ENCODE measurements at regions not wholly inside any gene's neighbourhood (a gene's known extent, or its start where the extent isn't known, plus 50 kb on each side); places are given as distances from the start of the nearest gene placed in this dataset.
"Not testable (repeated sequence)": the region's sequence is repeated elsewhere in the genome, so short reads cannot be mapped to it uniquely, and the experiment has no call there.

GRCh38 chr13:28607187-28607955 lies 51.6 kb upstream of the POMP start:
- no peak overlapping the region for H3K4me3 Mint-ChIP-seq
- H3K4me1 Mint-ChIP-seq = no peaks in the 10 kb centered on the region
- DNase-seq (ENCODE audit: low spot score in 2 of 2) (no peak), ATAC-seq (ENCODE audit: low read depth) (no peak)
- H3K36me3 Mint-ChIP-seq = no peaks in the 10 kb centered on the region
- H3K27ac Mint-ChIP-seq = no peak overlapping the region
- H3K27me3 Mint-ChIP-seq = peaks cover 1% of the 10 kb centered on the region
- H3K9me3 Mint-ChIP-seq = no peaks in the 10 kb centered on the region

DNA sequence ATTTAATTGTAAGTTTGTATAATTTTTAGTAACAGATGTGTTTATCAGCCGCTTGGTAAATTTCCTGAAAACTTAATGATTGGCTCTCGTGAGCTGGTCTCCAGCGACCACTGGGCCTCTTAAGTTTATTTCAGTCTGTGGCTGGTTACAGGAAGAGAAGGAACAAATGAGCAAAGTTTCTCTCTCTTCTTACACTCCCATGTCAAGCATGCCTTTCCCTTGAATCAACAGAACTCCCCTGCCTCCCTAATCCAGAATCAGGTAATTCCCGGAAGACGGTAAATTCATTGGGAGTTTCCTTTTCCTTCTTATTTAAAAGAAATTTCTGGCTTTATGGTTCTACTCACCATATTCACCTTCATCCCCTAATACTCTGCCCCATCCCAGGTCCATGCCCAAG lies 52.5 kb upstream of the POMP start:
- ATAC-seq (ENCODE audit: low read depth) = no peak

DNA sequence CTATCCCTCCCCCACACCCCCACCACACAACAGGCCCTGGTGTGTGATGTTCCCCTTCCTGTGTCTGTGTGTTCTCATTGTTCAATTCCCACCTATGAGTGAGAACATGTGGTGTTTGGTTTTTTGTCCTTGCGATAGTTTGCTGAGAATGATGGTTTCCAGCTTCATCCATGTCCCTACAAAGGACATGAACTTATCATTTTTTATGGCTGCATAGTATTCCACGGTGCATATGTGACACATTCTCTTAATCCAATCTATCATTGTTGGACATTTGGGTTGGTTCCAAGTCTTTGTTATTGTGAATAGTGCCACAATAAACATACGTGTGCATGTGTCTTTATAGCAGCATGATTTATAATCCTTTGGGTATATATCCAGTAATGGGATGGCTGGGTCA lies 53.8 kb upstream of the POMP start:
- H3K4me3 Mint-ChIP-seq, H3K4me1 Mint-ChIP-seq, H3K27me3 Mint-ChIP-seq: not testable (repeated sequence)

More for the DNA sequence above, 52.5 kb upstream of the POMP start:
- H3K9me3 Mint-ChIP-seq = no peaks in the 10 kb centered on the region
- H3K4me1 Mint-ChIP-seq = no peaks in the 10 kb centered on the region
- no peaks in the 10 kb centered on the region for H3K36me3 Mint-ChIP-seq
- H3K27ac Mint-ChIP-seq = no peak overlapping the region
- DNase-seq (ENCODE audit: low spot score in 2 of 2) = no peak
- no peak overlapping the region for H3K4me3 Mint-ChIP-seq
- H3K27me3 Mint-ChIP-seq = peaks cover 1% of the 10 kb centered on the region

GRCh38 chr13:28603043-28603664 lies 55.8 kb upstream of the POMP start:
- Mint-ChIP-seq H3K36me3 (no peaks in the 10 kb centered on the region), H3K4me3 (no peak overlapping the region), H3K27me3 (peaks cover 1% of the 10 kb centered on the region), H3K4me1 (no peaks in the 10 kb centered on the region), H3K9me3 (no peaks in the 10 kb centered on the region), H3K27ac (no peak overlapping the region)
- DNase-seq (ENCODE audit: low spot score in 2 of 2) = no peak
- ATAC-seq (ENCODE audit: low read depth) = no peak

More for the DNA sequence above, 53.8 kb upstream of the POMP start:
- ATAC-seq (ENCODE audit: low read depth); DNase-seq (ENCODE audit: low spot score in 2 of 2); H3K36me3 Mint-ChIP-seq; H3K9me3 Mint-ChIP-seq; H3K27ac Mint-ChIP-seq: not testable (repeated sequence)

GRCh38 chr13:28602580-28602979 lies 56.4 kb upstream of the POMP start:
- no peaks in the 10 kb centered on the region for H3K9me3 Mint-ChIP-seq
- peaks cover 1% of the 10 kb centered on the region for H3K27me3 Mint-ChIP-seq
- H3K4me3 Mint-ChIP-seq = no peak overlapping the region
- H3K4me1 Mint-ChIP-seq = no peaks in the 10 kb centered on the region
- H3K36me3 Mint-ChIP-seq = no peaks in the 10 kb centered on the region
- H3K27ac Mint-ChIP-seq = no peak overlapping the region
- DNase-seq (ENCODE audit: low spot score in 2 of 2) (no peak), ATAC-seq (ENCODE audit: low read depth) (no peak)

DNA sequence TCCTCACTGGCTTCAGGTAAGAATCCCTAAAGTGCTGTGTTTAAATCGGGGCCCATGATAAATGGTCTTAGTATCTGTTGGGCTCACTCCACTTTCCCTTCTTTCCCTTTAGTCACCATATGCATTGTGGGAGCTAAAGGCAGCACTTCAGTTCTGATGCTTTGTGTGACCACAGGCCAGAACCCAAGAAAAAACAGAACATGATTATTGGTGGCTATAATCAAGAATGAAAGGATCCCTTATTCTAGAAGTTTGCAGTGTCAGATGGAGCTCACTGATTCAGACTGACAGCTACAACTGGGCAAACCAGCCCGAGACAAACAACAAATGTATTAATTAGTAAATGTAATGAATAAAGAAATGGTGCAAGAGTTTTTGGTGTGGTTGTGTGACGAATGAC lies 57.3 kb upstream of the POMP start:
- no peaks in the 10 kb centered on the region for H3K36me3 Mint-ChIP-seq
- DNase-seq (ENCODE audit: low spot score in 2 of 2) (no peak), ATAC-seq (ENCODE audit: low read depth) (no peak)
- H3K9me3 Mint-ChIP-seq = no peaks in the 10 kb centered on the region
- H3K27ac Mint-ChIP-seq = no peak overlapping the region
- no peak overlapping the region for H3K4me3 Mint-ChIP-seq
- H3K27me3 Mint-ChIP-seq = peaks cover 1% of the 10 kb centered on the region
- no peaks in the 10 kb centered on the region for H3K4me1 Mint-ChIP-seq

- no peak overlapping the region for H3K4me3 Mint-ChIP-seq
- no peak for ATAC-seq (ENCODE audit: low read depth)
- peaks cover 5% of the 10 kb centered on the region for H3K4me1 Mint-ChIP-seq
- H3K27ac Mint-ChIP-seq = no peak overlapping the region
- no peaks in the 10 kb centered on the region for H3K36me3 Mint-ChIP-seq
- peaks cover 10% of the 10 kb centered on the region for H3K27me3 Mint-ChIP-seq
- no peaks in the 10 kb centered on the region for H3K9me3 Mint-ChIP-seq
- no peak for DNase-seq (ENCODE audit: low spot score in 2 of 2)
These were observed 61.3 kb upstream of the POMP start for GRCh38 chr13:28597641-28598040.

DNA sequence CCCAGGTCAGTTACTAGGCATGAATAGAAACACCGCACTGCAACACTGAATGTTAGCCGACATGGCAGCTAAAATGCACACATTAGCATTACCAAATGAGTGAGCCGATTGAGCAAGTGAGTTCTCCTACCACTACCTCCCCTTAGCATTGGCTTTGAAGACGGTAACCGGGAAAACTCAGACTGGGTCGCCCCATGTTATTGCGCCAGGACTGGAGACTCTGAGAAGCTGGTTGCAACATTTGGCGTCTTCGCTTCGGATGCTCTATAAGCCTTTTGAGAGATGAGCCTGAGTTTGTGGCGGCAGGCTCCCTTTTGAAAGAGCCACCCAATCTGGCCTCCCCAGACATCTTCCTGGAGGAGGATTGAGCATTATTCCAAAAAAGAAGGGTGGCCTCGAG lies 68.5 kb upstream of the POMP start:
- no peak overlapping the region for H3K4me3 Mint-ChIP-seq
- no peaks in the 10 kb centered on the region for H3K9me3 Mint-ChIP-seq
- ATAC-seq (ENCODE audit: low read depth) (no peak), DNase-seq (ENCODE audit: low spot score in 2 of 2) (no peak)
- H3K36me3 Mint-ChIP-seq = no peaks in the 10 kb centered on the region
- H3K27ac Mint-ChIP-seq = no peak overlapping the region
- peaks cover 5% of the 10 kb centered on the region for H3K4me1 Mint-ChIP-seq
- H3K27me3 Mint-ChIP-seq = peaks cover 21% of the 10 kb centered on the region

- ATAC-seq (ENCODE audit: low read depth) (no peak), DNase-seq (ENCODE audit: low spot score in 2 of 2) (no peak)
- Mint-ChIP-seq H3K27ac (no peak overlapping the region), H3K4me3 (no peak overlapping the region), H3K27me3 (peaks cover 18% of the 10 kb centered on the region), H3K36me3 (no peaks in the 10 kb centered on the region), H3K4me1 (no peaks in the 10 kb centered on the region), H3K9me3 (no peaks in the 10 kb centered on the region)
These were observed 70.6 kb upstream of the POMP start for GRCh38 chr13:28588296-28588695.

DNA sequence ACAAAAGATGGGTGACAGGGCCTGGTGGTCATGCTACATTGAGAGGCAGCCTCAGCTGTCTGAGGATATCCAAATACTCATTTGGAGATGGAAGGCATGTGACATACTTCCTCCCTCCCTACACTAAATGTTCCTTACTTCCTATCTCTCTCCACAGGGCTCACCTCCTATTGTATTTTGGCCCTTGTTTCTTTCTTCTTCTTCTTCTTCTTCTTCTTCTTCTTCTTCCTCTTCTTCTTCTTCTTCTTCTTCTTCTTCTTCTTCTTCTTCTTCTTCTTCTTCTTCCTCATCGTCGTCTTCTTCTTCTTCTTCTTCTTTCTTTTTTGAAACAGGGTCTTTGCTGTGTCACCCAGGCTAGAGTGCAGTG lies 71.8 kb upstream of the POMP start:
- no peaks in the 10 kb centered on the region for H3K9me3 Mint-ChIP-seq
- H3K27me3 Mint-ChIP-seq = peaks cover 12% of the 10 kb centered on the region
- DNase-seq (ENCODE audit: low spot score in 2 of 2) (no peak), ATAC-seq (ENCODE audit: low read depth) (no peak)
- no peak overlapping the region for H3K4me3 Mint-ChIP-seq
- no peaks in the 10 kb centered on the region for H3K36me3 Mint-ChIP-seq
- no peak overlapping the region for H3K27ac Mint-ChIP-seq
- no peaks in the 10 kb centered on the region for H3K4me1 Mint-ChIP-seq

DNA sequence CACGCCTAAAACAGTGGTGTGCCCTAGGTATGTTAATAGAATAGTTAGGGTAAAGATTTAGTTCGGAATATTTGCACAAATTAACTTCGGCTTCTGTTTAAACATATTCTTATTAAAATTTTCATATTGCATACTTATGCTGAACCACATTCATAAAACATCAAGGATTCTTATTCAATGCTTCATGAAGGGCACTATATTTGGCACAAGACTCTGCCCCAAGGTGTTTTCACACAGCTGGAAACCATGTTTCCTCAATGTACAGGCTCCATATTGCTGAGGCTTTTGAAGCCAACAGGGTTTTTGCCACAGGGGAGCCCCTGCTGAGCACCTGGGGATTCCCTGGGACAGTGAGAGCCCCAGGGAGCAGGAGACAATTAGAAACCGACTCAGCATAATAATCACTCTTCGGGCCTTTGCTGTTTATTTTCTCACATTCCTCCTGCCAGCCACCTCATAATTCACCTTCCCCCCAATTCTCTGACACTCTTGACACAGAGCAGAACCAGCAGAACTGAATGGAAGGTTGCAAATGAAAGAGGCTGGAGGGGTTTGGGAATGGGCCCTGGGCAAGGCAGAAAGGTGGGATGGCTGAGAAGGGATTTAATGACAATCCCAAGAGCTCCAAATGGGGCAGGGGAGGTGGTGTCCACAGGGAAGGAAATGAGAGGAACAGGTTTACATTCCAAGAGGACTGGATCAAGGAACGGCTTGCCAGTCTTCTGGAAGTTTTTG lies 72.3 kb upstream of the POMP start:
- no peaks in the 10 kb centered on the region for H3K9me3 Mint-ChIP-seq

DNA sequence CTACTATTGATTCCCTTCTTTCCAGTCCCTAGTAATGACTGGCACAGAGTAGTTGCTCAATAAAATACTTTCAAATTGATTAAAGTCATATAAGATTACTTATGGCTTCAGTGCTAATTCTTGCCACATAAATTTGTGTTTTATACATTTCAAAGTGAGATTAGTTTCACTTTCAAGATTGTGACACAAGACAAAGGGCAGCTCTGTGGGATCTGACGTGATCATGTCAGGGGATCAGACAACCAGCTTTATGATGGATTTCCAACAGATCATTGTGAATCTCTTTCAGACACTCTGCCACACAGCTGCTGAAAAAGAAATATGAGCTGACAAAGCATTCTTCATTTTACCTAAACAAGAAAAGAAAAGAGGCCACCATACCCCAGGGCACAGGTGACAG lies 73.4 kb upstream of the POMP start:
- ATAC-seq (ENCODE audit: low read depth) (no peak), DNase-seq (ENCODE audit: low spot score in 2 of 2) (no peak)
- no peak overlapping the region for H3K4me3 Mint-ChIP-seq
- no peaks in the 10 kb centered on the region for H3K36me3 Mint-ChIP-seq
- peaks cover 10% of the 10 kb centered on the region for H3K27me3 Mint-ChIP-seq
- no peaks in the 10 kb centered on the region for H3K4me1 Mint-ChIP-seq
- no peak overlapping the region for H3K27ac Mint-ChIP-seq
- no peaks in the 10 kb centered on the region for H3K9me3 Mint-ChIP-seq

More for the DNA sequence above, 72.3 kb upstream of the POMP start:
- ATAC-seq (ENCODE audit: low read depth) (no peak), DNase-seq (ENCODE audit: low spot score in 2 of 2) (no peak)
- Mint-ChIP-seq H3K27ac (no peak overlapping the region), H3K36me3 (no peaks in the 10 kb centered on the region), H3K4me3 (no peak overlapping the region), H3K27me3 (peaks cover 10% of the 10 kb centered on the region), H3K4me1 (no peaks in the 10 kb centered on the region)

GRCh38 chr13:28584873-28585381 lies 74.0 kb upstream of the POMP start:
- Mint-ChIP-seq H3K9me3 (no peaks in the 10 kb centered on the region), H3K4me3 (no peak overlapping the region), H3K36me3 (no peaks in the 10 kb centered on the region), H3K27ac (no peak overlapping the region), H3K27me3 (peaks cover 10% of the 10 kb centered on the region), H3K4me1 (no peaks in the 10 kb centered on the region)
- ATAC-seq (ENCODE audit: low read depth) (no peak), DNase-seq (ENCODE audit: low spot score in 2 of 2) (no peak)

GRCh38 chr13:28583651-28584091 lies 75.3 kb upstream of the POMP start:
- Mint-ChIP-seq H3K27ac (no peak overlapping the region), H3K4me3 (no peak overlapping the region), H3K27me3 (peaks cover 7% of the 10 kb centered on the region), H3K36me3 (no peaks in the 10 kb centered on the region), H3K9me3 (no peaks in the 10 kb centered on the region), H3K4me1 (no peaks in the 10 kb centered on the region)
- ATAC-seq (ENCODE audit: low read depth) = no peak
- no peak for DNase-seq (ENCODE audit: low spot score in 2 of 2)
